Right lobe of liver (tissue), 6 donors: ENCODE measurements at regions not wholly inside any gene's neighbourhood (a gene's known extent, or its start where the extent isn't known, plus 50 kb on each side); places are given as distances from the start of the nearest gene placed in this dataset.

Experiments
- ATAC-seq, 4 donors: fragments of 200-7000 bp; cut with Tn5 transposase; one replicate each; pipeline ENCODE4 v1.9.1; 2020; ENCODE audit warnings: mild to moderate bottlenecking in 4 of 4, moderate library complexity in 4 of 4
- DNase-seq, 3 donors: peaks; one replicate each; pipeline ENCODE4 v3.0.0-alpha.2; 2020
- H3K27ac ChIP-seq, 3 donors: fragments of 200-600 bp; one replicate each; pipeline ENCODE4 v1.8.0; 2022
- H3K27me3 ChIP-seq, 2 donors: fragments of 200-600 bp; one replicate each; pipeline ENCODE4 v1.8.0; 2022
- H3K36me3 ChIP-seq, 4 donors: fragments of 200-600 bp; sonication (generic) in 1 of 4; one replicate each; pipeline versions ENCODE4 v1.5.1 to v1.8.0; 2017 to 2022; ENCODE audit warnings: control low read depth in 1 of 4
- H3K4me1 ChIP-seq, 4 donors: fragments of 200-600 bp; sonication (generic) in 1 of 4; one replicate each; pipeline versions ENCODE4 v1.5.1 to v1.8.0; 2017 to 2022; ENCODE audit warnings: control low read depth in 1 of 4
- H3K4me3 ChIP-seq, 3 donors: fragments of 200-600 bp; one replicate each; pipeline ENCODE4 v1.8.0; 2022
- H3K9me3 ChIP-seq, 4 donors: fragments of 200-600 bp; sonication (generic) in 1 of 4; one replicate each; pipeline versions ENCODE4 v1.5.1 to v1.8.0; 2017 to 2022; ENCODE audit warnings: control low read depth in 1 of 4
- POLR2A ChIP-seq: fragments of 450-650 bp; IDR thresholded peaks from one replicate; pipeline ENCODE4 v1.6.1; 2017; ENCODE audit warnings: antibody characterized with exemption, mild to moderate bottlenecking
- WGBS: methylation state at CpG from one replicate; pipeline ENCODE4 v1.1.6; 2018; ENCODE audit warnings: low coverage, low lambda C conversion rate; ENCODE audit not compliant: insufficient coverage; ENCODE audit errors: missing lambda C conversion rate; 5-methylcytosine and 5-hydroxymethylcytosine counted together
- intact Hi-C, 2 donors: fragments of 100-400 bp; cut with DNase I; formaldehyde crosslinking; loops; one replicate each; pipeline versions ENCODE4 v1.11.2 to v1.14.1; 2022
- TF ChIP-seq, protein P1 (sequence below), 4 donors: fragments of 200-600 bp in 3 of 4; fragments of 450-650 bp in 1 of 4; IDR thresholded peaks; one replicate each; pipeline versions ENCODE4 v1.5.1 to v1.8.0; 2016 to 2022; ENCODE audit warnings: antibody characterized with exemption in 4 of 4, mild to moderate bottlenecking in 2 of 4
- donor health status: DM: no; HTN: yes; CAD: no.
- donor health status: DM: no; HTN: no; CAD: no.
- donor health status: DM: no; HTN: no; CAD: no.
- donor health status: DM: no; HTN: yes; CAD: no.
- donor health status: DM: no; HTN: yes; CAD: no.

DNA sequence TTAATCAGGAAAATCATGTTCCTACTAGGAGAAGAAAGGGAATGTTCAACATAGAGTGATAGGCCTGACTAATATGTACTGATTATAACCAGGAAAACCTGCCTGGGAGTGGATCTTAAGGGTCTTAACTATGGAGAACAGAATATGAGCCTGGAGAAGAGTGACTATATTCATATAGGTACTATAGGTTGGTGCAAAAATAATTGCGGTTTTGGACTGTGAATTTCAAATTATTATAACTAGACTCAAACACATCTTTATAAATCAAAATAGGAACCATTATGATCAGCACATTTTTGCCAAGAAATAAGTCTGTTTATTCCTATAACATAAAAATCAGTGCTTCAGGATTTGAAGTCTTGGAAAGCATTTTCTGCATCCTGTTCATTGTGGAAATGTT is 189.8 kb upstream of the ADAMTS5 start:
- no peak overlapping the region for H3K27ac ChIP-seq

GRCh38 chr21:27155130-27155500 is 188.2 kb upstream of the ADAMTS5 start:
- DNase-seq: no peak
- H3K27ac ChIP-seq: no peak overlapping the region
- intact Hi-C loops: no loop called here
- H3K4me3 ChIP-seq: no peak overlapping the region
- no peak for ATAC-seq
- no peaks in the 10 kb centered on the region for H3K36me3 ChIP-seq
- H3K27me3 ChIP-seq: no peaks in the 10 kb centered on the region
- H3K4me1 ChIP-seq: no peaks in the 10 kb centered on the region
- H3K9me3 ChIP-seq: no peaks in the 10 kb centered on the region
- 43% methylated on average over 1 of the region's 1 CpG for WGBS
- no peak for TF ChIP-seq POLR2A
- TF ChIP-seq, protein P1, sequence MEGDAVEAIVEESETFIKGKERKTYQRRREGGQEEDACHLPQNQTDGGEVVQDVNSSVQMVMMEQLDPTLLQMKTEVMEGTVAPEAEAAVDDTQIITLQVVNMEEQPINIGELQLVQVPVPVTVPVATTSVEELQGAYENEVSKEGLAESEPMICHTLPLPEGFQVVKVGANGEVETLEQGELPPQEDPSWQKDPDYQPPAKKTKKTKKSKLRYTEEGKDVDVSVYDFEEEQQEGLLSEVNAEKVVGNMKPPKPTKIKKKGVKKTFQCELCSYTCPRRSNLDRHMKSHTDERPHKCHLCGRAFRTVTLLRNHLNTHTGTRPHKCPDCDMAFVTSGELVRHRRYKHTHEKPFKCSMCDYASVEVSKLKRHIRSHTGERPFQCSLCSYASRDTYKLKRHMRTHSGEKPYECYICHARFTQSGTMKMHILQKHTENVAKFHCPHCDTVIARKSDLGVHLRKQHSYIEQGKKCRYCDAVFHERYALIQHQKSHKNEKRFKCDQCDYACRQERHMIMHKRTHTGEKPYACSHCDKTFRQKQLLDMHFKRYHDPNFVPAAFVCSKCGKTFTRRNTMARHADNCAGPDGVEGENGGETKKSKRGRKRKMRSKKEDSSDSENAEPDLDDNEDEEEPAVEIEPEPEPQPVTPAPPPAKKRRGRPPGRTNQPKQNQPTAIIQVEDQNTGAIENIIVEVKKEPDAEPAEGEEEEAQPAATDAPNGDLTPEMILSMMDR (IDR thresholded peaks at IDR 0.05): no peak

More for the DNA sequence above, 189.8 kb upstream of the ADAMTS5 start:
- no peak for ATAC-seq
- TF ChIP-seq, protein P1 (IDR thresholded peaks at IDR 0.05): no peak
- no peak for TF ChIP-seq POLR2A
- DNase-seq: no peak
- H3K36me3 ChIP-seq: no peaks in the 10 kb centered on the region
- 50% methylated on average over 1 of the region's 1 CpG for WGBS
- no peak overlapping the region for H3K4me3 ChIP-seq
- H3K27me3 ChIP-seq: no peaks in the 10 kb centered on the region
- H3K4me1 ChIP-seq: no peaks in the 10 kb centered on the region
- intact Hi-C loops: no loop called here
- H3K9me3 ChIP-seq: no peaks in the 10 kb centered on the region

GRCh38 chr21:27154451-27155129 is 187.7 kb upstream of the ADAMTS5 start:
- Histone ChIP-seq H3K4me1 (no peaks in the 10 kb centered on the region), H3K9me3 (no peaks in the 10 kb centered on the region), H3K36me3 (no peaks in the 10 kb centered on the region), H3K4me3 (no peak overlapping the region), H3K27ac (no peak overlapping the region), H3K27me3 (no peaks in the 10 kb centered on the region)
- intact Hi-C loops: no loop called here
- no peak for DNase-seq
- no peak for TF ChIP-seq POLR2A
- TF ChIP-seq, protein P1 (IDR thresholded peaks at IDR 0.05): no peak
- no peak for ATAC-seq
- WGBS: 42% methylated on average over 4 of the region's 4 CpGs

GRCh38 chr21:27152996-27153395 is 186.1 kb upstream of the ADAMTS5 start:
- no peaks in the 10 kb centered on the region for H3K27me3 ChIP-seq
- TF ChIP-seq POLR2A: no peak
- TF ChIP-seq, protein P1 (IDR thresholded peaks at IDR 0.05): no peak
- H3K9me3 ChIP-seq: no peaks in the 10 kb centered on the region
- no peaks in the 10 kb centered on the region for H3K36me3 ChIP-seq
- intact Hi-C loops: no loop called here
- H3K27ac ChIP-seq: no peak overlapping the region
- no peak for DNase-seq
- H3K4me1 ChIP-seq: no peaks in the 10 kb centered on the region
- no peak for ATAC-seq
- no peak overlapping the region for H3K4me3 ChIP-seq

GRCh38 chr21:27149034-27149433 is 182.1 kb upstream of the ADAMTS5 start:
- no peak overlapping the region for H3K4me3 ChIP-seq
- DNase-seq (no peak), ATAC-seq (no peak)
- H3K36me3 ChIP-seq: no peaks in the 10 kb centered on the region
- H3K9me3 ChIP-seq: no peaks in the 10 kb centered on the region
- intact Hi-C loops: no loop called here
- WGBS: 20% methylated on average over 2 of the region's 2 CpGs
- no peak overlapping the region for H3K27ac ChIP-seq
- H3K4me1 ChIP-seq: no peaks in the 10 kb centered on the region
- TF ChIP-seq, protein P1 (IDR thresholded peaks at IDR 0.05): no peak
- TF ChIP-seq POLR2A: no peak
- H3K27me3 ChIP-seq: no peaks in the 10 kb centered on the region
